ENCODE measurements at regions not wholly inside any gene's neighbourhood (a gene's known extent, or its start where the extent isn't known, plus 50 kb on each side); places are given as distances from the start of the nearest gene placed in this dataset.
"Not testable (repeated sequence)": the region's sequence is repeated elsewhere in the genome, so short reads cannot be mapped to it uniquely, and the experiment has no call there.

GRCh38 chr15:75792236-75792635 lies 51.0 kb upstream of the UBE2Q2 start:
- DNase-seq (ENCODE audit: low spot score) = not testable (repeated sequence)

GRCh38 chr15:75791337-75791713 lies 51.9 kb upstream of the UBE2Q2 start:
- DNase-seq (ENCODE audit: low spot score) = no peak

- DNase-seq (ENCODE audit: low spot score) = no peak
Measured at GRCh38 chr15:75790631-75791336, 52.5 kb upstream of the UBE2Q2 start.

GRCh38 chr15:75786575-75786947 lies 56.7 kb upstream of the UBE2Q2 start:
- DNase-seq (ENCODE audit: low spot score) = no peak

- peak; percentile 72 for DNase-seq (ENCODE audit: low spot score)
Measured at GRCh38 chr15:75785771-75786574, 57.3 kb upstream of the UBE2Q2 start.

GRCh38 chr15:75784511-75785480 lies 58.5 kb upstream of the UBE2Q2 start:
- DNase-seq (ENCODE audit: low spot score) = not testable (repeated sequence)

GRCh38 chr15:75783566-75783965 lies 59.7 kb upstream of the UBE2Q2 start:
- DNase-seq (ENCODE audit: low spot score) = not testable (repeated sequence)

- no peak for DNase-seq (ENCODE audit: low spot score)
Measured at GRCh38 chr15:75782926-75783325, 60.3 kb upstream of the UBE2Q2 start.

GRCh38 chr15:75780995-75781394 lies 62.3 kb upstream of the UBE2Q2 start:
- DNase-seq (ENCODE audit: low spot score) = not testable (repeated sequence)

GRCh38 chr15:75779504-75779903 lies 63.7 kb upstream of the UBE2Q2 start:
- DNase-seq (ENCODE audit: low spot score) = no peak

- DNase-seq (ENCODE audit: low spot score) = not testable (repeated sequence)
Measured at GRCh38 chr15:75776871-75777610, 64.4 kb upstream of the CSPG4 start.

GRCh38 chr15:75776065-75776423 lies 63.4 kb upstream of the CSPG4 start:
- DNase-seq (ENCODE audit: low spot score) = no peak

- DNase-seq (ENCODE audit: low spot score) = peak; percentile 85
Measured at GRCh38 chr15:75775296-75776064, 62.8 kb upstream of the CSPG4 start.

GRCh38 chr15:75773974-75774373 lies 61.3 kb upstream of the CSPG4 start:
- DNase-seq (ENCODE audit: low spot score) = not testable (repeated sequence)

- DNase-seq (ENCODE audit: low spot score) = not testable (repeated sequence)
Measured at GRCh38 chr15:75771054-75771453, 58.4 kb upstream of the CSPG4 start.

GRCh38 chr15:75770131-75770530 lies 57.5 kb upstream of the CSPG4 start:
- no peak for DNase-seq (ENCODE audit: low spot score)

GRCh38 chr15:75768526-75768925 lies 55.9 kb upstream of the CSPG4 start:
- DNase-seq (ENCODE audit: low spot score) = not testable (repeated sequence)

- DNase-seq (ENCODE audit: low spot score) = not testable (repeated sequence)
Measured at GRCh38 chr15:75765551-75766305, 53.1 kb upstream of the CSPG4 start.

- not testable (repeated sequence) for DNase-seq (ENCODE audit: low spot score)
Measured at GRCh38 chr15:75764845-75765550, 52.4 kb upstream of the CSPG4 start.
